OCI-LY3 (cell line): ENCODE measurements at regions not wholly inside any gene's neighbourhood (a gene's known extent, or its start where the extent isn't known, plus 50 kb on each side); places are given as distances from the start of the nearest gene placed in this dataset.

Experiments used
- H2AFZ ChIP-seq: fragments of 200-600, 300-600 bp; shearing (Covaris generic); 2 replicates; pipeline ENCODE4 v1.6.0; 2014; ENCODE audit warnings: antibody characterized with exemption, low read depth, low read length
- H3K27ac ChIP-seq: fragments of 200-600, 300-600 bp; sonication (generic); 2 replicates; pipeline ENCODE4 v1.5.1; 2014; ENCODE audit warnings: mild to moderate bottlenecking, low read length, moderate library complexity, mixed read lengths
- H3K27me3 ChIP-seq: fragments of 200-600, 300-600 bp; sonication (generic); 2 replicates; pipeline ENCODE4 v1.6.1; 2014; ENCODE audit warnings: low read depth, low read length, mixed read lengths
- H3K36me3 ChIP-seq: fragments of 200-600, 300-600 bp; sonication (generic); replicated peaks from 2 replicates; pipeline ENCODE3; 2014; ENCODE audit warnings: low read depth, low read length, mixed read lengths
- H3K4me1 ChIP-seq: fragments of 300-600, 200-600 bp; sonication (generic); 2 replicates; pipeline ENCODE4 v1.6.1; 2014; ENCODE audit warnings: low read length, mixed read lengths
- H3K4me2 ChIP-seq: fragments of 200-600, 300-600 bp; sonication (generic); 2 replicates; pipeline ENCODE4 v1.6.1; 2014; ENCODE audit warnings: low read length, mixed read lengths
- H3K4me3 ChIP-seq: fragments of 300-600, 200-600 bp; sonication (generic); 2 replicates; pipeline ENCODE4 v1.5.1; 2014; ENCODE audit warnings: antibody characterized with exemption, mild to moderate bottlenecking, low read length, moderate library complexity
- H3K79me2 ChIP-seq: fragments of 300-600, 200-600 bp; shearing (Covaris generic); 2 replicates; pipeline ENCODE4 v1.6.1; 2014; ENCODE audit warnings: mild to moderate bottlenecking, low read length, mixed read lengths
- H3K9ac ChIP-seq: fragments of 300-600, 200-600 bp; shearing (Covaris generic); 2 replicates; pipeline ENCODE4 v1.6.0; 2014; ENCODE audit warnings: mild to moderate bottlenecking, low read length, moderate library complexity
- H3K9me3 ChIP-seq: fragments of 200-600, 300-600 bp; shearing (Covaris generic); 2 replicates; pipeline ENCODE4 v1.6.1; 2014; ENCODE audit warnings: low read length, mixed read lengths; ENCODE audit not compliant: insufficient read depth
- H4K20me1 ChIP-seq: fragments of 200-600, 300-600 bp; sonication (generic); 2 replicates; pipeline ENCODE4 v1.6.1; 2016; ENCODE audit warnings: low read length, mixed read lengths; ENCODE audit not compliant: insufficient read depth
- CTCF ChIP-seq: fragments of 200-600, 300-600 bp; sonication (generic); IDR thresholded peaks from 2 replicates; pipeline ENCODE4 v1.5.1; 2014; ENCODE audit warnings: antibody characterized with exemption, low read length, low read depth
- EZH2phosphoT487 ChIP-seq: fragments of 200-600 bp; shearing (Covaris generic); IDR thresholded peaks from 2 replicates; pipeline ENCODE4 v1.6.1; 2018; ENCODE audit warnings: antibody characterized with exemption, mixed run types, low read depth

- no peaks in the 10 kb centered on the region for H4K20me1 ChIP-seq
- H3K4me3 ChIP-seq = no peak overlapping the region
- no peak overlapping the region for H3K27ac ChIP-seq
- H3K27me3 ChIP-seq = no peaks in the 10 kb centered on the region
- no peaks in the 10 kb centered on the region for H3K4me1 ChIP-seq
- H3K9me3 ChIP-seq = no peaks in the 10 kb centered on the region
- TF ChIP-seq CTCF = no peak
- H3K79me2 ChIP-seq = no peaks in the 10 kb centered on the region
- H3K9ac ChIP-seq = no peak overlapping the region
- no peak overlapping the region for H2AFZ ChIP-seq
- no peaks in the 10 kb centered on the region for H3K36me3 ChIP-seq
- H3K4me2 ChIP-seq = no peak overlapping the region
Observed at GRCh38 chr9:118423021-118423420, 718.8 kb downstream of the TLR4 start.

GRCh38 chr9:118423721-118424120, 719.5 kb downstream of the TLR4 start:
- no peaks in the 10 kb centered on the region for H3K79me2 ChIP-seq
- H4K20me1 ChIP-seq = no peaks in the 10 kb centered on the region
- H2AFZ ChIP-seq = no peak overlapping the region
- H3K27ac ChIP-seq = no peak overlapping the region
- H3K9me3 ChIP-seq = no peaks in the 10 kb centered on the region
- TF ChIP-seq EZH2phosphoT487 (no peak), CTCF (no peak)
- no peaks in the 10 kb centered on the region for H3K36me3 ChIP-seq
- H3K9ac ChIP-seq = no peak overlapping the region
- no peak overlapping the region for H3K4me2 ChIP-seq
- no peaks in the 10 kb centered on the region for H3K27me3 ChIP-seq
- H3K4me1 ChIP-seq = no peaks in the 10 kb centered on the region
- H3K4me3 ChIP-seq = no peak overlapping the region

- H2AFZ ChIP-seq = no peak overlapping the region
- no peaks in the 10 kb centered on the region for H4K20me1 ChIP-seq
- TF ChIP-seq CTCF = no peak
- TF ChIP-seq EZH2phosphoT487 = no peak
- H3K4me1 ChIP-seq = no peaks in the 10 kb centered on the region
- H3K4me2 ChIP-seq = no peak overlapping the region
- H3K9ac ChIP-seq = no peak overlapping the region
- no peak overlapping the region for H3K27ac ChIP-seq
- no peak overlapping the region for H3K4me3 ChIP-seq
- no peaks in the 10 kb centered on the region for H3K79me2 ChIP-seq
- no peaks in the 10 kb centered on the region for H3K36me3 ChIP-seq
- no peaks in the 10 kb centered on the region for H3K9me3 ChIP-seq
- no peaks in the 10 kb centered on the region for H3K27me3 ChIP-seq
Observed at GRCh38 chr9:118426772-118427171, 722.6 kb downstream of the TLR4 start.

GRCh38 chr9:118438810-118439209, 734.6 kb downstream of the TLR4 start:
- Histone ChIP-seq H3K4me2 (no peak overlapping the region), H3K36me3 (no peaks in the 10 kb centered on the region), H2AFZ (no peak overlapping the region), H3K27me3 (no peaks in the 10 kb centered on the region), H3K4me3 (no peak overlapping the region), H3K79me2 (no peaks in the 10 kb centered on the region), H3K9ac (no peak overlapping the region), H3K27ac (no peak overlapping the region), H3K9me3 (no peaks in the 10 kb centered on the region), H3K4me1 (no peaks in the 10 kb centered on the region), H4K20me1 (no peaks in the 10 kb centered on the region)
- no peak for TF ChIP-seq CTCF
- no peak for TF ChIP-seq EZH2phosphoT487
